ENCODE measurements at regions not wholly inside any gene's neighbourhood (a gene's known extent, or its start where the extent isn't known, plus 50 kb on each side); places are given as distances from the start of the nearest gene placed in this dataset.

DNA sequence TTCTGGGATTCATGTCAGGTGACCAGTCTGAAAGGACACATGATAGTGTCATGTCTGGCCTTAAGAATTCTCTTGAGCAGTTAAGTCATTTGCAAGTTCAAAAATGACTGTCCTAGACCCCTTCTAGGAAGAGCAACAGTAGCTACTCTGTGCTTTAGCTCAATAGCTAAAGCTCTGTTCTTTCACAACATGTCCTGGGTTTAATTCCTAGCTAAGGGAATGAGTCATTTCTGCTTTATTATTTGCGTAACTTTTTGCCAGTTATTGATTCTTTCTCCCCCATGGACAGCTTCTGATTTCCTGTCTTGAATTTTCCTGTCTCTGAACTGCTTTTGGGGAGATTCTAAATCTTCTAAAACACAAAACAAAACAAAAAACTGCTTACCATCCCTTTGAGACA is 1055.8 kb upstream of the DIAPH2 start:
- Mint-ChIP-seq H3K4me1 (no peaks in the 10 kb centered on the region), H3K27me3 (no peaks in the 10 kb centered on the region), H3K36me3 (no peaks in the 10 kb centered on the region), H3K27ac (no peak overlapping the region), H3K9me3 (no peaks in the 10 kb centered on the region), H3K4me3 (no peak overlapping the region)
- H3K9me3 ChIP-seq = no peaks in the 10 kb centered on the region
- no peaks in the 10 kb centered on the region for H3K27me3 ChIP-seq (replicated peaks in 1 of 2; ENCODE audit: control insufficient read depth in 2 of 2, extremely low read depth in 1 of 2, insufficient read depth in 2 of 2, low read length in 1 of 2)
- no peak overlapping the region for H3K27ac ChIP-seq (ENCODE audit: low read length)
- H3K36me3 ChIP-seq (ENCODE audit: control insufficient read depth in 2 of 2, extremely low read depth in 1 of 2, insufficient read depth in 1 of 2, low read length in 1 of 2) = no peaks in the 10 kb centered on the region
- ATAC-seq (replicated peaks in 1 of 4) (no peak), DNase-seq (no peak)
- ChIA-PET CTCF (no interaction called here), POLR2A (no interaction called here)
- H3K4me1 ChIP-seq (ENCODE audit: control insufficient read depth in 1 of 2, extremely low read depth in 1 of 2, insufficient read depth in 2 of 2, low read length in 2 of 2) = no peaks in the 10 kb centered on the region
- no CpG with 5 or more reads among the region's 1 CpG for WGBS (ENCODE audit: insufficient coverage)
- no peak overlapping the region for H3K4me3 ChIP-seq (ENCODE audit: control insufficient read depth in 1 of 2, extremely low read depth in 1 of 2, low read length in 1 of 2)

DNA sequence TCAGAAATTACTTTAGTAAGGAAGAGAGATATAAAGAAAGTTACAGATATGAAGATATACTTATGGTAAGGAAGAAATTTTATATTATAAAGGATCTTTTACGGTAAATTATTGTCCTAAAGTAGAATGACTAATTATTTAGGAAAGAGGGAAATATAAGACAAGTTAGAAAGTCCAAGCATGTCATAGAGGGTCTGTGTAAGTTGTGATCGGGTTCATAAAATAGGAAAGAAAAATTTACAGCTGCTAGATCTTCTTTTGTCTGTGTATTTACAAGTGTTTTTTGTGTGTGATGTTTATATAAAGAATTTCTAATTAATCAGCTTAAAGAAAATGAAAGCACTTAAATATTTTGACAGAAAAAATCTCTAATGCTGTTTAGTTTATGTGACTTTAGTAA is 1054.9 kb upstream of the DIAPH2 start:
- Mint-ChIP-seq H3K27me3 (no peaks in the 10 kb centered on the region), H3K27ac (no peak overlapping the region), H3K36me3 (no peaks in the 10 kb centered on the region), H3K9me3 (no peaks in the 10 kb centered on the region), H3K4me3 (no peak overlapping the region), H3K4me1 (no peaks in the 10 kb centered on the region)
- Histone ChIP-seq H3K9me3 (no peaks in the 10 kb centered on the region), H3K4me1 (ENCODE audit: control insufficient read depth in 1 of 2, extremely low read depth in 1 of 2, insufficient read depth in 2 of 2, low read length in 2 of 2) (no peaks in the 10 kb centered on the region), H3K27me3 (replicated peaks in 1 of 2; ENCODE audit: control insufficient read depth in 2 of 2, extremely low read depth in 1 of 2, insufficient read depth in 2 of 2, low read length in 1 of 2) (no peaks in the 10 kb centered on the region), H3K27ac (ENCODE audit: low read length) (no peak overlapping the region), H3K36me3 (ENCODE audit: control insufficient read depth in 2 of 2, extremely low read depth in 1 of 2, insufficient read depth in 1 of 2, low read length in 1 of 2) (no peaks in the 10 kb centered on the region), H3K4me3 (ENCODE audit: control insufficient read depth in 1 of 2, extremely low read depth in 1 of 2, low read length in 1 of 2) (no peak overlapping the region)
- CTCF ChIA-PET = no interaction called here
- no peak for ATAC-seq (replicated peaks in 1 of 4)
- no peak for DNase-seq
- no CpG with 5 or more reads among the region's 2 CpGs for WGBS (ENCODE audit: insufficient coverage)
- POLR2A ChIA-PET = no interaction called here

DNA sequence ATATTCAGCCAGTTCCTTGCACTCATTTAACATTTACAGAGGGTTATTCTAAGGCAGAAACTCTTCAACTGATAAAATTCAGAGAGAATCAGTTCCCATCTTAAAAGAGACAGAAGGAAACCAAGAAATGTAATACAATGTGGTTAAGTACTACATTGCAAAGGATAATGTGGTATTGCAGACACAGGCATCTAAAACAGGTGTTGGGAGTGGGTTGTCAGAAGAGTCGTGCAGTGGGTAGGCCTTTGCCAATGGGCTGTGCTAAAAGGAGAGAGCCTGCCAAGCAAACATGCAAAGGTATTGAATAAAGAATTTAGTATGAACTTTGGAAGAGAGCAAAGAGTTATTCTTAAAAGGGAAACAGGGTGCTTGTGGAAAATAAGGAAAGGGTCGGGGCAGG is 1044.4 kb upstream of the DIAPH2 start:
- no peak for ATAC-seq (replicated peaks in 1 of 4)
- Histone ChIP-seq H3K27ac (ENCODE audit: low read length) (no peak overlapping the region), H3K4me1 (ENCODE audit: control insufficient read depth in 1 of 2, extremely low read depth in 1 of 2, insufficient read depth in 2 of 2, low read length in 2 of 2) (no peaks in the 10 kb centered on the region), H3K27me3 (replicated peaks in 1 of 2; ENCODE audit: control insufficient read depth in 2 of 2, extremely low read depth in 1 of 2, insufficient read depth in 2 of 2, low read length in 1 of 2) (no peaks in the 10 kb centered on the region), H3K4me3 (ENCODE audit: control insufficient read depth in 1 of 2, extremely low read depth in 1 of 2, low read length in 1 of 2) (no peak overlapping the region), H3K9me3 (no peaks in the 10 kb centered on the region), H3K36me3 (ENCODE audit: control insufficient read depth in 2 of 2, extremely low read depth in 1 of 2, insufficient read depth in 1 of 2, low read length in 1 of 2) (no peaks in the 10 kb centered on the region)
- Mint-ChIP-seq H3K36me3 (no peaks in the 10 kb centered on the region), H3K27ac (no peak overlapping the region), H3K4me3 (no peak overlapping the region), H3K27me3 (peaks cover 0 to 4% of the 10 kb centered on the region in 2 donors), H3K4me1 (no peaks in the 10 kb centered on the region), H3K9me3 (peaks cover 0 to 4% (median 0%) of the 10 kb centered on the region in 3 donors)
- ChIA-PET CTCF (no interaction called here), POLR2A (no interaction called here)
- no peak for DNase-seq
- WGBS (ENCODE audit: insufficient coverage) = no CpG with 5 or more reads among the region's 2 CpGs

DNA sequence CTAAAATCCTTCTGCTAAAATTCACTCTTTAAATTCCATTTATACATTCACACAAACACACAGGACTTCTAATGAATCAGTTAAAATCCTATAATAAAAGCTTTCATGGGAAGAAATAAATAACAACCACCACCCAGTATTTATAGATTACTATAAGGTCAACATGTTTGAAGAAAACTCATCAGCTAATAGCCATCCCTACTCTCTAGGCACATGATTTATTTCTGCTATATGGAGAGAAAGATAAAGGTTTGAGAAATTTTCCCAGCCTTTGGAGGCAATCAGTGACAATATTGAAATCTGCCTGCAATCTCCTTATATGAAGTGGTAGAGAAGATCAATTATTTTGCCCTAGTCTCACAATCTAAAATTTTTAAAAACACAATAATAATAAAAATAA is 1038.9 kb upstream of the DIAPH2 start:
- no peaks in the 10 kb centered on the region for H3K9me3 Mint-ChIP-seq
- no peaks in the 10 kb centered on the region for H3K4me1 Mint-ChIP-seq
- Histone ChIP-seq H3K4me1 (ENCODE audit: control insufficient read depth in 1 of 2, extremely low read depth in 1 of 2, insufficient read depth in 2 of 2, low read length in 2 of 2) (no peaks in the 10 kb centered on the region), H3K36me3 (ENCODE audit: control insufficient read depth in 2 of 2, extremely low read depth in 1 of 2, insufficient read depth in 1 of 2, low read length in 1 of 2) (no peaks in the 10 kb centered on the region), H3K27me3 (replicated peaks in 1 of 2; ENCODE audit: control insufficient read depth in 2 of 2, extremely low read depth in 1 of 2, insufficient read depth in 2 of 2, low read length in 1 of 2) (no peaks in the 10 kb centered on the region), H3K9me3 (no peaks in the 10 kb centered on the region), H3K27ac (ENCODE audit: low read length) (no peak overlapping the region), H3K4me3 (ENCODE audit: control insufficient read depth in 1 of 2, extremely low read depth in 1 of 2, low read length in 1 of 2) (no peak overlapping the region)
- H3K4me3 Mint-ChIP-seq = no peak overlapping the region
- POLR2A ChIA-PET = no interaction called here
- CTCF ChIA-PET = no interaction called here
- peaks cover 0 to 3% of the 10 kb centered on the region in 2 donors for H3K27me3 Mint-ChIP-seq
- ATAC-seq (replicated peaks in 1 of 4) (no peak), DNase-seq (no peak)
- H3K36me3 Mint-ChIP-seq = no peaks in the 10 kb centered on the region
- no peak overlapping the region for H3K27ac Mint-ChIP-seq

DNA sequence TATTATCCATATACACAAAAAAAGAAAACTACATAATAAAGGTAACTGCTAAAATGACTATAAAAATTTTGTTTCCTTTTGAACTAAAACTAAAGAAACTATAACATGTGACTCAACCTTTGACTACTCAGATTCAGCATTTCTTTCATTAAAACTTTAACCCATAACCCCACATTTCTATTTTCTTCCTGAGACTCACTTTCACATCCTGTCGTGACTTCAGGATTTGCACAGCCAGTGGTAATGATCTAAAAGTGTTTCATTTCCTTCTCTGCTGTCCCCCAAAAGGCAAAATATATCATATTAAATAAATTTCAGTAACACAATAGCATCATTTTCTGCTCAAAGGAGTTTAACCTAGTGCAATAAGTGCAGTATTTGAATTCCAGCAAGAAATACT is 1022.4 kb upstream of the DIAPH2 start:
- Histone ChIP-seq H3K4me1 (ENCODE audit: control insufficient read depth in 1 of 2, extremely low read depth in 1 of 2, insufficient read depth in 2 of 2, low read length in 2 of 2) (no peaks in the 10 kb centered on the region), H3K9me3 (no peaks in the 10 kb centered on the region), H3K36me3 (ENCODE audit: control insufficient read depth in 2 of 2, extremely low read depth in 1 of 2, insufficient read depth in 1 of 2, low read length in 1 of 2) (no peaks in the 10 kb centered on the region), H3K4me3 (ENCODE audit: control insufficient read depth in 1 of 2, extremely low read depth in 1 of 2, low read length in 1 of 2) (no peak overlapping the region), H3K27me3 (replicated peaks in 1 of 2; ENCODE audit: control insufficient read depth in 2 of 2, extremely low read depth in 1 of 2, insufficient read depth in 2 of 2, low read length in 1 of 2) (no peaks in the 10 kb centered on the region), H3K27ac (ENCODE audit: low read length) (no peak overlapping the region)
- H3K36me3 Mint-ChIP-seq = no peaks in the 10 kb centered on the region
- H3K9me3 Mint-ChIP-seq = peaks cover 0 to 4% (median 0%) of the 10 kb centered on the region in 3 donors
- ChIA-PET POLR2A (no interaction called here), CTCF (no interaction called here)
- no peak overlapping the region for H3K27ac Mint-ChIP-seq
- no peak for ATAC-seq (replicated peaks in 1 of 4)
- DNase-seq = no peak
- no CpG with 5 or more reads among the region's 1 CpG for whole genome bisulfite sequencing (ENCODE audit: insufficient coverage)
- peaks cover 0 to 4% of the 10 kb centered on the region in 2 donors for H3K27me3 Mint-ChIP-seq
- no peaks in the 10 kb centered on the region for H3K4me1 Mint-ChIP-seq
- H3K4me3 Mint-ChIP-seq = no peak overlapping the region

DNA sequence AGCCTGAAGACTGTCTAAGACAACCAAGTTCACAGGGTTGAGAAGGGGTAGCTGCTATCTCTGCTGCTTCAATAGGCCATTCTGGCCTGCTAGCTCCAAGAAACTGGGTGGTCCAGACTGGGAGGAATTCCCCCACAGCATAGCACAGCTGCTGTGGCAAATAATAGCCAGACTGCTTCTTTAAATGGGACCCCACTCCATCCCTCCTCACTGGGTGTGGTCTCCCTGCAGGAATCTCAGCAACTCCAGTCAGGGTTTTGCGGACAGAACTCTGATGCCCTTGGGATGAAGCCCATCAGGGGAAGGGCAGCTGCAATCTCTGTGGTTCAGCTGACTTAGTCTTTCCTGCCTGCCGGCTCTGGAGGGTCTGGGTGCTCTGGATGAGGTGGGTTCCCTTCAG is 1018.6 kb upstream of the DIAPH2 start:
- H3K36me3 ChIP-seq (ENCODE audit: control insufficient read depth in 2 of 2, extremely low read depth in 1 of 2, insufficient read depth in 1 of 2, low read length in 1 of 2) = no peaks in the 10 kb centered on the region
- Mint-ChIP-seq H3K36me3 (no peaks in the 10 kb centered on the region), H3K27ac (no peak overlapping the region), H3K4me3 (no peak overlapping the region), H3K9me3 (peaks cover 0 to 6% (median 2%) of the 10 kb centered on the region in 3 donors), H3K27me3 (no peaks in the 10 kb centered on the region), H3K4me1 (no peaks in the 10 kb centered on the region)
- no peak for DNase-seq
- WGBS (ENCODE audit: insufficient coverage) = no CpG with 5 or more reads among the region's 2 CpGs
- H3K4me1 ChIP-seq (ENCODE audit: control insufficient read depth in 1 of 2, extremely low read depth in 1 of 2, insufficient read depth in 2 of 2, low read length in 2 of 2) = no peaks in the 10 kb centered on the region
- H3K27me3 ChIP-seq (replicated peaks in 1 of 2; ENCODE audit: control insufficient read depth in 2 of 2, extremely low read depth in 1 of 2, insufficient read depth in 2 of 2, low read length in 1 of 2) = no peaks in the 10 kb centered on the region
- no peak overlapping the region for H3K4me3 ChIP-seq (ENCODE audit: control insufficient read depth in 1 of 2, extremely low read depth in 1 of 2, low read length in 1 of 2)
- no peak for ATAC-seq (replicated peaks in 1 of 4)
- H3K9me3 ChIP-seq = no peaks in the 10 kb centered on the region
- H3K27ac ChIP-seq (ENCODE audit: low read length) = no peak overlapping the region
- POLR2A ChIA-PET = no interaction called here
- CTCF ChIA-PET = no interaction called here

DNA sequence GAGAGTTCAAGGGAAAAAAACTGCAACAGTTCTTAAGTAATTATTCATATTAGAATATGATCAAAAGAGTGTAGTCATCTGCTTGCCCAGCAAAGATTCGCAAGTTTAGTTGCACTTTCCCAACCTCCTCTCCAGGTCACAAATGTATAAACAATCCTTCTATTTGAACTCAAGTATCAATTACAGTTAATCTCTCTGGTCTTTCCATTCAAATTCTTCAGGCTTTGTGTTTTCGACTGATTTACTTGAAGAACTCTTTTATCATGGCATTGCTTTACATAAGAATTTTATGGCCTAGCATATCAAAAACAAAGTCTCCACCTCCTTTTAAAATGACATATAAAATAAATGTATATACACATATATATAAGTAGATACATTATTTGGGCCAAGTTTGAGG is 1009.6 kb upstream of the DIAPH2 start:
- Histone ChIP-seq H3K27me3 (replicated peaks in 1 of 2; ENCODE audit: control insufficient read depth in 2 of 2, extremely low read depth in 1 of 2, insufficient read depth in 2 of 2, low read length in 1 of 2) (no peaks in the 10 kb centered on the region), H3K4me3 (ENCODE audit: control insufficient read depth in 1 of 2, extremely low read depth in 1 of 2, low read length in 1 of 2) (no peak overlapping the region), H3K27ac (ENCODE audit: low read length) (no peak overlapping the region), H3K9me3 (no peaks in the 10 kb centered on the region), H3K36me3 (ENCODE audit: control insufficient read depth in 2 of 2, extremely low read depth in 1 of 2, insufficient read depth in 1 of 2, low read length in 1 of 2) (no peaks in the 10 kb centered on the region), H3K4me1 (ENCODE audit: control insufficient read depth in 1 of 2, extremely low read depth in 1 of 2, insufficient read depth in 2 of 2, low read length in 2 of 2) (no peaks in the 10 kb centered on the region)
- POLR2A ChIA-PET = no interaction called here
- no peaks in the 10 kb centered on the region for H3K4me1 Mint-ChIP-seq
- ATAC-seq (replicated peaks in 1 of 4) = no peak
- H3K9me3 Mint-ChIP-seq = peaks cover 0 to 4% (median 0%) of the 10 kb centered on the region in 3 donors
- H3K27me3 Mint-ChIP-seq = peaks cover 0 to 4% of the 10 kb centered on the region in 2 donors
- no CpG with 5 or more reads among the region's 2 CpGs for WGBS (ENCODE audit: insufficient coverage)
- no peak for DNase-seq
- no peak overlapping the region for H3K27ac Mint-ChIP-seq
- CTCF ChIA-PET = no interaction called here
- H3K36me3 Mint-ChIP-seq = no peaks in the 10 kb centered on the region
- no peak overlapping the region for H3K4me3 Mint-ChIP-seq
